HT1080 (cell line): ENCODE measurements at regions not wholly inside any gene's neighbourhood (a gene's known extent, or its start where the extent isn't known, plus 50 kb on each side); places are given as distances from the start of the nearest gene placed in this dataset.
A peak's percentile ranks its signal among the peaks of the same experiment; 100 is the strongest.

Experiments
- DNase-seq: peaks from one replicate; pipeline ENCODE4 v3.0.0-alpha.2; 2015; ENCODE audit warnings: low read depth

GRCh38 chr2:18684206-18685038 lies 95.1 kb upstream of the NT5C1B start:
- DNase-seq = no peak

GRCh38 chr2:18682681-18683080 lies 93.3 kb upstream of the NT5C1B start:
- DNase-seq = no peak

GRCh38 chr2:18677280-18677679 lies 87.9 kb upstream of the NT5C1B start:
- no peak for DNase-seq

GRCh38 chr2:18674309-18674708 lies 84.9 kb upstream of the NT5C1B start:
- DNase-seq = no peak

GRCh38 chr2:18671363-18671762 lies 82.0 kb upstream of the NT5C1B start:
- DNase-seq = no peak

GRCh38 chr2:18668221-18668620 lies 78.9 kb upstream of the NT5C1B start:
- no peak for DNase-seq

GRCh38 chr2:18664421-18664820 lies 75.1 kb upstream of the NT5C1B start:
- DNase-seq = no peak

GRCh38 chr2:18663861-18664260 lies 74.5 kb upstream of the NT5C1B start:
- DNase-seq = no peak

GRCh38 chr2:18662689-18663088 lies 73.3 kb upstream of the NT5C1B start:
- DNase-seq = peak; percentile 39

GRCh38 chr2:18659915-18660314 lies 70.5 kb upstream of the NT5C1B start:
- DNase-seq = no peak

GRCh38 chr2:18656048-18656447 lies 66.7 kb upstream of the NT5C1B start:
- DNase-seq = no peak

GRCh38 chr2:18651842-18652774 lies 62.7 kb upstream of the NT5C1B start:
- DNase-seq = no peak

- no peak for DNase-seq
These were observed 60.9 kb upstream of the NT5C1B start for GRCh38 chr2:18650221-18650620.

- DNase-seq = no peak
These were observed 60.2 kb upstream of the NT5C1B start for GRCh38 chr2:18649502-18650135.

- DNase-seq = no peak
These were observed 58.8 kb upstream of the NT5C1B start for GRCh38 chr2:18648161-18648560.

- DNase-seq = no peak
These were observed 58.4 kb upstream of the NT5C1B start for GRCh38 chr2:18647731-18648130.

GRCh38 chr2:18645315-18645714 lies 55.9 kb upstream of the NT5C1B start:
- peak; percentile 33 for DNase-seq

GRCh38 chr2:18644115-18644462 lies 54.7 kb upstream of the NT5C1B start:
- no peak for DNase-seq

- DNase-seq = no peak
These were observed 54.2 kb upstream of the NT5C1B start for GRCh38 chr2:18643326-18644114.

- no peak for DNase-seq
These were observed 52.5 kb upstream of the NT5C1B start for GRCh38 chr2:18641823-18642222.

- no peak for DNase-seq
These were observed 50.5 kb upstream of the NT5C1B start for GRCh38 chr2:18639756-18640453.
